NCI-H2196 (cell line): ENCODE measurements at regions not wholly inside any gene's neighbourhood (a gene's known extent, or its start where the extent isn't known, plus 50 kb on each side); places are given as distances from the start of the nearest gene placed in this dataset.
"Not testable (repeated sequence)": the region's sequence is repeated elsewhere in the genome, so short reads cannot be mapped to it uniquely, and the experiment has no call there.

Source experiments
- DNase-seq: peaks from one replicate; lab custom pipeline; 2025; ENCODE audit not compliant: unreplicated experiment; lab: John Stamatoyannopoulos, UW

DNA sequence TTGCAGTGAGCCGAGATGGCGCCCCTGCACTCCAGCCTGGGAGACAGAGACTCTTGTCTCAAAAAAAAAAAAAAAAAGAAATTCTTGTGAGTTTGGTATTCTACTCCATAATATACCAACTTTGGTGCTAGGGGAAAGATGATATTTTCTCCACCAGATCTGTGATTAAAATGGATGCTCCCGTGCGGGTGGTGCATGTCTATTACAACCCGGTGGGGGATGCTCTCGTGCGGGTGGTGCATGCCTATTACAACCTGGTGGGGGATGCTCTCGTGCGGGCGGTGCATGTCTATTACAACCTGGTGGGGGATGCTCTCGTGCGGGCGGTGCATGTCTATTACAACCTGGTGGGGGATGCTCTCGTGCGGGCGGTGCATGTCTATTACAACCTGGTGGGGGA lies 244.1 kb upstream of the RGMA start:
- DNase-seq, result not testable (repeated sequence)

DNA sequence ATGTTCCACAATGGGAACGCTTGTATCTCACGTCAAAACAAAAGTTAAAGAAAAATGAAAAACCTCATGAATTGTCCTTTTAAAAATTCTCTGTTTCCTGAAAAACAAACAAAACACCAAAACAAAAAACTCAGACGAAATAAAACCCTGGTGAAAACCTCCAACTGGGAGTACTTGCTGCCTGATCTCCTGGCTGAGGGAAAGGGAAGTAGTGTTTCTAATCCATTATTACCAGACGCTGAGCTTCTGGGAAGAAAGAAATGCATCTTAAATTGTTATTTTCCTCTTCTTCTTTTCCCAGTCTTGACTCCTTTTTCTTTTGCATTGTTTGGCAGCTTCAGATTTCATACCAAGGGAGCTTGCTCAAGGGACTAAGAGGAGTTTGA lies 243.2 kb upstream of the RGMA start:
- no peak for DNase-seq

DNA sequence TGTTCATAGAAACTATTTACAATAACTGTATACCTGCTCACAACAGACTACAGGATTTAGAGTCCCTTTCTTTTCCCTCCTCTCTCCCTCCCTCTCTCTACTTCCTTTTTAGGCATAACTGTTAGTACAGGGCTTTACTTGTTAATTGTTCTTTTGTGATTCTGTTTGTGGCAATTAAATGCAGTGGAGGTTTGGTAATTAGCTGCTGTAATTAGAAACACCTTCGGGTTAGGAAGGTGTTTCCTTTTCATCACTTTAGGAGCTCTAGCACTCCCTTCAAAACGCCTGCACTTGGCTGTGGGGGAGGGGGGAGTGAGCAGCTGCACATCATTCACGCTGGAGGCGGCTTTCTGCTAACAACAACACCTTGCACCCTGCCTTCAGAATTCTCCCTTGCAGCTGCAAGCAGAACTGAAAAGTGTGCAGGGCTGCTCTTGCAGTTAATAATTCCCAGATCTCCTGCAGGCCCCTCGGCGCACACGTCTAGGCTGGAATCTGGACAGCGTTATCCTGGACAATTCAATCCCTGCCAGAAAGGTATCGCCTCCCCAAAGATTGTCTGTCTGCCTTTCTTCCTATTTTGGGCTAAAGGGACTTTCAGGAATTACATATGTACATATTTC lies 242.6 kb upstream of the RGMA start:
- DNase-seq, result no peak

DNA sequence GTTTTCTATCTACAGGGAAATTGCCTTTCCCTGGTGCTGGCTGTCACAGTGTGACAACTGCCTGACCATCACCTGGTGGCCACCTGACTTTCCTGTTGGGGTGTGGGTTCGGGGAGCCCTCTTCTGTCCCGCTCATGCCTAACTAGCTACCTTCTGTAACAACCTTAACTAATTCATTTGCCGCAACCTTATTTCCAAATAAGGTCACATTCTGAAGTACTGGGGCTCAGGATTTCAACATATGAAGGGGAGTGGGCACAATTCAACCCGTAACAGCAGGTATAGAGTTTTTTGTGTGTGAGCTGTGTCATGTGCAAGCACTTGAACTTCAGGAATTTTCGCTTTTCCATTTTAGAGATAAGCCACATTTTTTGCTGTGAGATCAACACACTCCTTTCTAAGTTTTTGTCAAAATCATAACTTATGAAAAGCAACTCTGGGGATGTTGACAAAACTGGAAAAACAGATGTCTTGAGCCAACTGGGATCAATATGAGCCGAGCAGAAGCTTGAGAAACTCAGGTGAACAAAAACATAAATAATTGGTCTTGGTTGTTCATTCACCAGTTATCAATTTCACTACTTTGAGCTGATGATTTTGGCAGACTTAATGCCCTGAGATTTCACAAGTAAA lies 242.0 kb upstream of the RGMA start:
- no peak for DNase-seq

DNA sequence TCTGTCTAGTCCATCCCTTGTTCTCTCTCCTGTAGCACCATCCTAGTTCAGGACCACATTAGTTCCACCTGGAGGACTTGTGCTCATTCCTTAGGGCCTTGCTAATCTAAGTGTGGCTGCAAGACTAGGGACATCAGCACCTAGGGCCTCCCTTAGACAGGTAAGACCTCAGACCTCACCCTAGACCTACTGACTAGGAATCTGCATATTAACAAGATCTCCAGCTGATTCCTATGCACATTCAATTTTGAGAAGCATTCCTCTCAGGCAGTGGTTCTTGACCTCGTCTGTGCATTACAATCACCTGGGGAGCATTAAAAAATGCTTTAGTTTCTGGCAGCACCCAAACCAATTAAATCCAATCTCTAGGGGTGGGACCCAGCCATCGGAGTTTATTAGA lies 238.4 kb upstream of the RGMA start:
- DNase-seq, result no peak

DNA sequence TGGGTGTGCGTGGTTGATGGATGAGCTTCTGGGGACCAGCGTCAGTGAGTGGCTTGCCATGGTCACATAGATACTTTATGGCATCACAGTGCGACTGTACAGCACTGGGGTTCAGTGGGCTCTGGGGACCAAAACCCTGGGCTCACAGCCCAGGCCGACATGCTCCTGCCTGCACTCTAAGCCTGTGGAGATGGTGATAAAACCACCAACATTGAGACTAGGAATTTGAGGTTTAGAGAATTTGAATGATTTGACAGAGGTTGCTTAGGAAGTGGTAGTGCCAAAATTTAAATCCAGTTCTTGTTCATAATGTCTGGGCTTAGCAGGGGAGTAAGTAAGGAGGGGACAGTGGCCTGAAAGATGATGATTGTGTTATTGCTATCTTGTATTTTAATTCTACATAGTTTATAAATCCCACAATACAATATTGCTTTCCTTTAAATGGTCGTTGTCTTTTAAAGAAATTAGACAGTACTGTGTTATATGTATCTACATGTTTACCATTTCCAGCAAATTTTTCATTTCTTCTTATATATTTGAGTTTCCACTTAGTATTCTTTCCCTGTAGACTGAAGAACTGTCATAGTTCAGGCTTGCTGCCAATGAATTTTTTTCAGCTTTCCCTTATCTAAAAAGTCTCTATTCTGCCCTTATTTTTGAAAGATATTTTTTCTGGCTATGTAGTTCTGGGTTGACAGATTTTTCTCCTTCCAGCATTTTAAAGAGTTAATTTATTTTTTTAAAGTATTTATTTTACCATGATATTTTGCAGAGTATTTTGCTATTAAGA lies 235.4 kb upstream of the RGMA start:
- no peak for DNase-seq

DNA sequence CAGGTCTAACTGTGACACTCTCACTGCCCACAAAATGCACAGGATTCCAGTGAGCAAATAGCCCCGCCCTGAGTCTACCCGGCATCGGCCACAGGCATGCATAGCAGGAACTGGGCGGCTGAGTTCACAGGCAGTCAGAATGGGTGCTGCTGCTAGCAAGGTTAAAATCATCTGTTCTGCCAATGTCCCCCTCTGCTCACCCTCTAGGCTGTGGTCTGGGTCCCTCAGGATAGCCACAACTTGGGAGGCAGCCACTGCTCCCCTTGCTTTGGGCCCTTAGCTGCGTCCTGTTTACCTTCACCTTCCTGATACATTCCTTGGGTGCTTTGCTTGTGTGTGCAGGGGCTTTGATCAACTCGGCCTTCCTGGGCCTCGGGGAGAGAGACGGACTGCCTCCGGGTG lies 232.9 kb upstream of the RGMA start:
- no peak for DNase-seq

DNA sequence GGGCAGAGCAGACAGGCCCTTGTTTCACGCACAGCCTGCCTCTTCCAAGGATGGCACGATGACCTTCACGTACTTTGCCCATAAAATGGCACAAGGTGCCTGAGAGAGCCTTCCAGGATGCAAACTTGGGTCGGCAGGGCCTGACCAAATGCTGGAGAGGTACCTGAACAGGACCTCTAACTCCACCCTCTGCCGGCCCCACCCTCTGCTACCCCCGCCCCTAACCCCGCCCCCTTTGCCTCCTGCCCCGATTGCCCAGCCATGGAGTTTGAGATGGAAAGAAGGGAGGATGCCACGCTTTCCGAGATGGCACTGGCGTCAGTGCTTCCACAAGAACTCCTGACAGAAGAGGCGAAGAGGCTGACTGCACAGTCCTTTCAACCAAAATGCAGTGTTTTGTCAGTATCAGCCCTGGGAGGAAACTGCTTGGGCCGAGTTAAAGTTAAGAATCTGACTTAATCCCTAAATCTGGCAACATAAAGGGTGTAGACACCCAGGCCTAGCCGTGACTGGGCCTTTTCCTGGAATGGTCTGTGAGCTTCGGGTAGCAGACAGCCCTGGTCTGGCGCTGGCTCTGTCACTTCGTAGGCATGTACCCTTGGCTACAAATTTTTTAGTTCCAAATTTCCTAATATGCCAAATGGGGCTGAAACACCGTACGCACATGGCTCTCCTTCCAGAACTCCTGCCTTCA lies 230.3 kb upstream of the RGMA start:
- DNase-seq, result no peak

DNA sequence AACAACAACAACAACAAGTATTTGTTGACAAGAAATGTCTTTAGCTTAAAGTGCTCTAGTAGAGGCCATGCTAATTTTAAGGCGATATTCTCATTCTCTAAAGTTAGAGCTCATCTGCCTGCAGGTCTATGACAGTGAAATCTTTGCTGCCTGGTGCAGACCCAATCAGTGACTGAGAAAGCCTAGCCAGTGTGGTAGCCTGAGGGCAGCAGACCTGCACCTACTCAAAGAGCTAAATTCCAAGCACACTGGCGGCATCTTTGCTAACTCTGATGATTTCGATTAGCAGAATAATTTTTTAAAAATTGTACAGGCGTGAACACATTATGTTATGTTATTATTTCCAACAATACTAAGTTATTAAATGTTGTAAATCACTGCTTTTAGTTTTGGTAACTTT lies 228.8 kb upstream of the RGMA start:
- DNase-seq, result no peak

DNA sequence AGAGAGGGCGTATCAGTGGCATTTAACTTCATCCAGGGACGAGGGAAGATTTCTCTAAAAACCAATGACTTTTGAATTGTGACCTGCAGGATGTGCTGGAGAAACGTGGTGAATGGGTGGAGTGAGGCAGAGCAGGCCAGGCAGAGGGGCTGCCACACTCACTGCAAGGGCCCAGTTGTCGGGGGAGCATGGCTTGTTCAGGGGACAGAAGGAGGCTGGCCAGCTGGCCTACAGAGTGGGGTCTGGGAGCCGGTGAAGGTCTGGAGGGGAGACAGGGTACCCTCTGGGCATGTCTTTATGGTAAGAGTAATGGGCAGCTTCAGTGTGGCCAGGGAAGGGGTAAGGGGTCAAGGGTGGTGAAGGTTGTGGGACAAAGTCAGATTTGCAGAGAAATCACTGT lies 225.2 kb upstream of the RGMA start:
- no peak for DNase-seq

DNA sequence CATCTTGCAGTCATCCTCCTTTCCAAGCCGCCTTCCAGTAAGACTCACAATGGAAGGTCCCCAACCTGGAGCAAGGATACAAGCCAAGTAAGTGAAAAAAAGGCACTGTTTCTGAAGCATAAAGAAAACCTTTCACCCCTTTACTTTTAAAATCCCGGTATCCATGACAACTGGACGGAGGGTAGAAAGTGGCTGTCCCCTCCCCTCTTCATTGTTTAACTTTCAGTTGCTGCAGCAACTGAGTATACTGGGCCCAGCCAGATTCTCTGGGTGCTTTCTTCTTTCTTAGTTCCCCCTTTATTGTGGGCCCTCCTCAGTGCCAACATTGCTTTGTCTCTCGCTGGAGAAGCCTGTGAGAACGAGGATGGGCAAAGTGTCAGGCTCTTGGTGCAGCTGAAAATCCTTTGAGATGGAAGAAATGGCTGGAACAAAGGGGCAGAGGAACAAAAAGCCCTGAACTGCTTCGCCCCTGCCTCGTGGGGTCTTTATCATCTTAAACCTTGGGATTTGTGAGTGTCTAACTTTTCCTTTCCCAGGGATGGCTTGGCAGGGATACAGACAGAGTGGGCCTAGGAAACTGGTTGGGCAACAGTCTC lies 224.0 kb upstream of the RGMA start:
- DNase-seq, result no peak

DNA sequence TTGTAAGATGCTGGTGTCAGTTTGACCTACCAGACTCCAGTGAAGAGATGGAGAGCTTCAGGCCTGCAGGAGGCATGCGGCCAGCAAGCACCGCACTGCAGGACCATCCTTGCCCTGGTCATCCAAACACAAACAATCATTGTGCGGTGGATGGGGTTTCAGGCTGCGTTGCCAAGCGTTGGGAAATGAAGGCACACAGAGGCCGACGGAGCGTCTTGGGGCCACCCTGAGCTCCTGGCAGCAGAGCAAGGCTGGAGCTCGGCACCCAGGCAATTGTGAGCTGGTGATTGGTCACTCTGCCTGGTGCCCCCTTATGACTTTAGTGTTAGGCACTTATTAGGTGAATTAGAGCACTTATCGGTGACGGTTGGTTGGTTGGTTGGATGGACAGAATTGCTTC lies 222.6 kb upstream of the RGMA start:
- DNase-seq, result no peak

DNA sequence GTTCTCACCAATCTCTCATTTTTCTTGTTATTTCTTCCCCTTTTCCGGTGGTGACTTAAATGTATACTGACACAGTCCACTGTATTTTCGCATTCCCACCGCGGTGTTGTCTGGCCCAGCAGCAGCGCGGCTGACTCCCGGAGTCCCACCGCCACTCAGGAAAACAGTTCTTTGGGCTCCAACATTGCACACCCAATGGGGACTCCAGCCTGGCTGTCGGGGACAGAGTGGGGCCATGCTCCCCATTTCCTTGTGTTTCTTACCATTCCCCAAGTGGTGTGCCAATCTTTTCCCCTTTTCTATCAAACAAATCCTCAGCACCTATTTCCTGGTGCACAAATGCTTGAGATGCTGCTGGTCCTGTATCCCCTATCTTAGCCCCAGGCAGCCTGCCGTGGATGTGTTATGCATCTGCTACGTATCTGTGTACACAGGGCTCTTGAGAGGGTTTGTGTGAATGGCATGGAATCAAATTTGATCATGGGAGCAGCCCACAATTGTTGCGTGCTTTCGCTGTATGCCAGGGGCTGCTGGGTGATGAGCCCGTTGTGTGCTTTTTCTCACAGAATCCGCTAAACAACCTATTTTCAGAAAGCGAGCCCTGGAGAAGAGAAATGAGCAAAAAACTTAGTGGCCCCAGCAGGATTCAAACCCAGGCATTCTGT lies 219.1 kb upstream of the RGMA start:
- no peak for DNase-seq

DNA sequence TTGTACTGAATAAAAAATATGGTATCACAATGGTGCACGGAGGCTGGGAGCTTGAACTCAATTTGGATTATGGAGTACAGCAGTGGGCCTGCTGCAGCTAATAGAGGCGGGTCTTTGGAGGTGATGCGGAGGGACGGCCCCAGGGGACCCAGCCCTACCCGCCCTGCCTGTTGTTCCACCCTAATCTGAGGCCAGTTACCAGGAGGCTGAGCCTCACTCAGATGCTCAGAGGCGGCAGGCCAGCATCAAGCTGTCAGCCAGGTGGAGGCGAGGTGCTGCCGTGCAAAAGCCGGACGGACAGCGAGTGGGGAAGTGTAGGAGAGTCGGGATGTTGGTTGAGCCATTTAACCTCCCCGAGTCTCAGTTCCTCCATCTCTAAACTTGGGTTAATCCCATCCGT lies 218.5 kb upstream of the RGMA start:
- DNase-seq, result no peak

DNA sequence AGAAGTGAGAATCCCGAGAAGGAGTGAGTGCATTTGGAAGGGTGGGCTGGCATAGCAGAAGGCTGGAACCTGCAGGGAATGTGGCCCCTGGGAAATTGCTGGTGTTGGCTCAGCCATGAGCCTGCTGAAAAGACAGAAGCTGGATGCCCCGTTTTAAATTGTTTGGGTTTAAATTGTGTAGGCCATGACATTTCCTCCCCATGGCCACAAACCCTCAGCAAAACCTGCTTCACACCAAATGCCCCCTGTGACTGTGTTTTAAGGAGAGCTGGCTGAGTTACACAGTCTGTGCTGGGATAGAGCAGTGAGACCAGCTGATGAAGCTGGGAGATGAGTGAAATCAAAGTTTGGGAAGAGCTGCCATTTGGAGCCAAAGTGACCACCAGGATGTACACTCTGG lies 216.3 kb upstream of the RGMA start:
- DNase-seq, result no peak

DNA sequence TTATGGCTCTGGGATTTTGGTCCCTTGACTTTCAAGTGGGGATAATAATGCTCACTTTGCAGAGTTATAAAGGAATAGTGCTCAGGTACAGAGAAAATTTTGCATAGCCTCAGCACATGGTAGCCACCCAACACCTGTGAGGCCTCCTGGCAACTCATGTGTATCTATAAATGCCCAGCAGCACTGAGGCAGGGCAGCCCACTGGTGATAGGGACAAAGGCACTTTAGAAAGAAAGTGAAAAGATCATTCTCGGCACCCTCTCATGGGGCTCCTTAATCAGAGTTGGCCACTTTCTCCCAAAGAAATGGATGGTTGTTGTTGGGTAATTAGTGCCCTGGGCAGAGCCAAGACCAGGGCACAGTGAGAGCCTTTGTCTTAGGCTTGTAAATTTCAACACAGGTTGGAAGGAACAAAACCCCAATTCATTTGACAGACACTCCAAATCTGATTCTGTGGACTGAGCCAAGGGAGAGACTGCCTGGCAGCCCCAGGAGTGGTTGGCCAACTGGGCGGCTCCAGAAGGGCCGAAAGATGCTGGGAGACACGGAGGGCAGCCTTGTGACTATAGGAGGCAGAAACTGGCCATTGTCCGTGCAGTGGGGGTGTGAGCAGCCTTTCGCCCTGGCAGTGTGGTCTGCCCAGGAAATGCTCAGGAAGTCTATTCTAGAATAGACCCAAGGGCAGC lies 213.2 kb upstream of the RGMA start:
- no peak for DNase-seq

DNA sequence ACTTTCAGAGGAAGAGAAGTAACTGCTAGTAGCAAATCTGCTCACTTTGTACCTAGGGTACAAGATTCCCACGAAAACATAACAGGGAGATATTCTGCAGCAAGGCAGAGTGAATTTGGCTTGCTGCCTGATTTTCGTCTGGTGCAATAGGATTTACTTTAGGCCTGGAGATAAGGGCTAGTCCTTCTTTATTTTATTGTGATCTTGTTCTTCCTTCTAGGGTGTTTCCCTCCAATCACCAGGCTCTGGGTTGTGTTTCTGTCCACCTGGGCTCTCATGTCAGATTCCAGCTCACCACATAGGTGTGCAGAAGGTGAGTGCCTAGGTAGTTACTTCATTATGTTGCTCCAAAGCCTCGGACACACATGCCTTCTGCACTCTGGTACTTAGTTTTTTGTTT lies 211.8 kb upstream of the RGMA start:
- DNase-seq, result no peak

DNA sequence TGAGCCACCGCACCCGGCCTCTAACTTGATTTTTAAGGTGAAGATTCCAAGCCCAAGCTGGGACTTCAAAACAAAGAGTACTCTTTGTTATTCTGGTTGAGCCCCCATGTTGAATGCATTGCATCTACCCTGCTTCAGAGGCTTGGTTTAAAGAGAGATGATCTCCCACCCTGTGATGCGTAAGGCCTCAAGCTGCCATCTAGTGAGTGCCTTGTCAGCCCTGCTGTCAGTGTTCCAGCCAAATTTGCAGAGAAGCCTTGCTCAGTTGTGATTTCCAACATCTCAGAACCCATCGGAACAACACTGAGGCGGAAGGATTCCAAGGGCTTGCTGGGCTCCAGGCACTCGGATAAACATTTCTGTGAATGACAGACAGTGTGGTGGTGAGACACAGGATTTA lies 210.7 kb upstream of the RGMA start:
- no peak for DNase-seq

DNA sequence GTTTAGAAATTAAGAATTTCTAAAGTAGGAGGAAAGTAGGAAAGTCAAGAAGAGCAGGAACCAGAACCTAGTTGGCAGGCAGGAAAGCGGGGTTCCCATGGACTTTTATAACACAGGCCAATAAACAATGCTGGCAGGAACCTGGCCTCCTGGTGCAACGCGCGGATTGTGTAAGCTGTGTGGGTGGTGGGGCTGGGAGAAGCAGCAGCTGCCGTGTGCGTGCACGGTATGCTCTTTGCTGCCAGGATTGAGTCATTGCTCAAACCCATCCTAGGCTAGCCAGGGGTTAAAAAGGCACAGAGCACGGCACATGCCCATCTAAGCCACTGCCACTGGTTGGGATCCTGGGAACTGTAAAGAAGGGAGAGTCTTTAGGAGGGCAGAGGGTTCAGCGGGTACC lies 209.9 kb upstream of the RGMA start:
- DNase-seq, result no peak

DNA sequence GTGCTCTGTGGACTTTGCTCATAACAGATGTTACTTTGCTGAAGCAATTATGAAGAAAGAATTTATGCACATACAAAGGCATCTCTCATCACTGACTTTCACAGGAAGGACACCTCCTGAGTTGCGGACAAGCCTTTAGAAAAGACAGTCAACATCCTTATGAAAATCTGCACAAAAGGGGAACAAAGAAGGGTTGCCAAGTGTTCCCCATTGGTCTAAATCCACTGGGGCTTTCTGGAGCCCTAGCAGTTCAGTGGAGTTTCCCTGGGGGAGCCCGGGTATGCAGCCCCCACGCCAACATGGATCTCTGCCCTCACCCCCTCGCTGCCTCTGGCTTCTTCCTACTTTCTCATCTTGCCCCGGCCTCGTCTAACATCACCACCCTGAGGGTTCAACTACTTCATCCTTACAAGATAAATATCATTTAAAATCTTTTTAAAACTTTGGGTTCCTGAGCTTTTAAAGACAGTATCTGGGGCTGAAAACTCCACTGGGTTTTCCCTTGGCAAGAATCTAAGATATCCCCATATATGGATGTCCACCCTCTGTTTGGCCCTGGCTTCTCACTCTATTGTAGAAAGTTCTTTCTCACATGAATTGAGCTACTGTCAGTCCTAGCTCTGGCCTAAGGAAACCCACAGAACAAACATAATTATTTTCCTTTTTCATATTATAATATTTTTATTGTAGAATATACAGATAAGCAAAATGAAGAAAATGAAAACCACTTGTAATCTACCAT lies 207.9 kb upstream of the RGMA start:
- no peak for DNase-seq
